ENCODE measurements at regions not wholly inside any gene's neighbourhood (a gene's known extent, or its start where the extent isn't known, plus 50 kb on each side); places are given as distances from the start of the nearest gene placed in this dataset.

- Histone ChIP-seq H3K36me3 (ENCODE audit: control insufficient read depth, low read length) (no peaks in the 10 kb centered on the region), H3K27ac (ENCODE audit: low read depth, low read length) (no peak overlapping the region), H3K9me2 (replicated peaks; ENCODE audit: control insufficient read depth, low read length) (no peaks in the 10 kb centered on the region), H3F3A (ENCODE audit: control insufficient read depth, insufficient read depth) (no peaks in the 10 kb centered on the region), H3K4me3 (ENCODE audit: low read length) (no peak overlapping the region), H3K27me3 (ENCODE audit: control insufficient read depth, low read length) (no peaks in the 10 kb centered on the region), H3K4me2 (ENCODE audit: low read length) (no peak overlapping the region), H3K9me3 (ENCODE audit: control insufficient read depth, insufficient read depth, low read length) (no peaks in the 10 kb centered on the region), H3K79me2 (ENCODE audit: control insufficient read depth, low read length) (no peaks in the 10 kb centered on the region), H4K20me1 (ENCODE audit: control insufficient read depth, insufficient read depth, low read depth, low read length) (no peaks in the 10 kb centered on the region), H3K4me1 (ENCODE audit: control insufficient read depth, low read length) (no peaks in the 10 kb centered on the region)
- TF ChIP-seq, protein P1, sequence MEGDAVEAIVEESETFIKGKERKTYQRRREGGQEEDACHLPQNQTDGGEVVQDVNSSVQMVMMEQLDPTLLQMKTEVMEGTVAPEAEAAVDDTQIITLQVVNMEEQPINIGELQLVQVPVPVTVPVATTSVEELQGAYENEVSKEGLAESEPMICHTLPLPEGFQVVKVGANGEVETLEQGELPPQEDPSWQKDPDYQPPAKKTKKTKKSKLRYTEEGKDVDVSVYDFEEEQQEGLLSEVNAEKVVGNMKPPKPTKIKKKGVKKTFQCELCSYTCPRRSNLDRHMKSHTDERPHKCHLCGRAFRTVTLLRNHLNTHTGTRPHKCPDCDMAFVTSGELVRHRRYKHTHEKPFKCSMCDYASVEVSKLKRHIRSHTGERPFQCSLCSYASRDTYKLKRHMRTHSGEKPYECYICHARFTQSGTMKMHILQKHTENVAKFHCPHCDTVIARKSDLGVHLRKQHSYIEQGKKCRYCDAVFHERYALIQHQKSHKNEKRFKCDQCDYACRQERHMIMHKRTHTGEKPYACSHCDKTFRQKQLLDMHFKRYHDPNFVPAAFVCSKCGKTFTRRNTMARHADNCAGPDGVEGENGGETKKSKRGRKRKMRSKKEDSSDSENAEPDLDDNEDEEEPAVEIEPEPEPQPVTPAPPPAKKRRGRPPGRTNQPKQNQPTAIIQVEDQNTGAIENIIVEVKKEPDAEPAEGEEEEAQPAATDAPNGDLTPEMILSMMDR (IDR thresholded peaks at IDR 0.05; ENCODE audit: low read depth, low read length, poor library complexity, severe bottlenecking) = no peak
These were observed 359.4 kb upstream of the FOXG1 start for GRCh38 chr14:28407031-28407825.

GRCh38 chr14:28407996-28408395 lies 358.6 kb upstream of the FOXG1 start:
- Histone ChIP-seq H3K4me1 (ENCODE audit: control insufficient read depth, low read length) (no peaks in the 10 kb centered on the region), H3K9me3 (ENCODE audit: control insufficient read depth, insufficient read depth, low read length) (no peaks in the 10 kb centered on the region), H3K27me3 (ENCODE audit: control insufficient read depth, low read length) (no peaks in the 10 kb centered on the region), H4K20me1 (ENCODE audit: control insufficient read depth, insufficient read depth, low read depth, low read length) (no peaks in the 10 kb centered on the region), H3K4me3 (ENCODE audit: low read length) (no peak overlapping the region), H3K36me3 (ENCODE audit: control insufficient read depth, low read length) (no peaks in the 10 kb centered on the region), H3F3A (ENCODE audit: control insufficient read depth, insufficient read depth) (no peaks in the 10 kb centered on the region), H3K79me2 (ENCODE audit: control insufficient read depth, low read length) (no peaks in the 10 kb centered on the region), H3K27ac (ENCODE audit: low read depth, low read length) (no peak overlapping the region), H3K4me2 (ENCODE audit: low read length) (no peak overlapping the region), H3K9me2 (replicated peaks; ENCODE audit: control insufficient read depth, low read length) (no peaks in the 10 kb centered on the region)
- TF ChIP-seq, protein P1 (IDR thresholded peaks at IDR 0.05; ENCODE audit: low read depth, low read length, poor library complexity, severe bottlenecking) = no peak
- TF ChIP-seq EZH2phosphoT487 (IDR thresholded peaks at IDR 0.05; ENCODE audit: borderline replicate concordance, low read length) = no peak

DNA sequence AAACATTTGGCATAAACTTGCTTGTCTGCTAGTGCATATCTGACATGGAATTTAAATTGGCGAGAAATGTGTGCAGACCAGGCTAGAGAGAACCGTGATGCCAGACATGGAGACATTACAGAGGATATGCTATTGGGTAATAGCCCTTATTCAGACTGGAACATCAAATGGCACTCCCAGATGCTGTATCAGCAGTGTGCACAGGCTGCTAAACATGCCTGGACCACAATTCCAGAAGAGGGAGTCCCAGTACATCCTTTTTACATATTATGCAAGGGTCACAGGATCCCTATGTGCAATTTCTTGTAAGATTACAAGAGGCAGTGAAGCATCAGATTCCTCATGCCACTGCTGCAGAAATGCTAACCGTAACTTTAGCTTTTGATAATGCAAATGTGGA lies 354.5 kb upstream of the FOXG1 start:
- no peaks in the 10 kb centered on the region for H3K27me3 ChIP-seq (ENCODE audit: control insufficient read depth, low read length)
- no peak overlapping the region for H3K4me2 ChIP-seq (ENCODE audit: low read length)
- H3F3A ChIP-seq (ENCODE audit: control insufficient read depth, insufficient read depth) = no peaks in the 10 kb centered on the region
- H3K36me3 ChIP-seq (ENCODE audit: control insufficient read depth, low read length) = no peaks in the 10 kb centered on the region
- H3K4me1 ChIP-seq (ENCODE audit: control insufficient read depth, low read length) = no peaks in the 10 kb centered on the region
- H3K9me2 ChIP-seq (replicated peaks; ENCODE audit: control insufficient read depth, low read length) = no peaks in the 10 kb centered on the region
- no peak overlapping the region for H3K4me3 ChIP-seq (ENCODE audit: low read length)
- H3K79me2 ChIP-seq (ENCODE audit: control insufficient read depth, low read length) = no peaks in the 10 kb centered on the region
- H3K27ac ChIP-seq (ENCODE audit: low read depth, low read length) = no peak overlapping the region
- no peak for TF ChIP-seq EZH2phosphoT487 (IDR thresholded peaks at IDR 0.05; ENCODE audit: borderline replicate concordance, low read length)
- TF ChIP-seq, protein P1 (IDR thresholded peaks at IDR 0.05; ENCODE audit: low read depth, low read length, poor library complexity, severe bottlenecking) = no peak
- no peaks in the 10 kb centered on the region for H3K9me3 ChIP-seq (ENCODE audit: control insufficient read depth, insufficient read depth, low read length)
- no peaks in the 10 kb centered on the region for H4K20me1 ChIP-seq (ENCODE audit: control insufficient read depth, insufficient read depth, low read depth, low read length)

Measured in DOHH2 (cell line).